GM12878 (cell line): ENCODE measurements at regions not wholly inside any gene's neighbourhood (a gene's known extent, or its start where the extent isn't known, plus 50 kb on each side); places are given as distances from the start of the nearest gene placed in this dataset.

ENCODE experiments used
- ATAC-seq: fragments of 200-7000 bp; cut with Tn5 transposase; 3 replicates; pipeline ENCODE4 v1.9.1; 2020; ENCODE audit warnings: mild to moderate bottlenecking, moderate library complexity
- BruUV-seq: library from RNA; stranded (reverse); fragments of 400-500 nt; replicated peaks from 2 replicates; lab custom pipeline; 2021; lab: Mats Ljungman, UMichigan
- CTCF ChIA-PET: fragments of 300-600 bp; sonication (Branson Sonifier 250); formaldehyde crosslinking; extraction: SDS; loops from one replicate; lab custom pipeline; 2021; ENCODE audit warnings: inconsistent platforms; lab: Yijun Ruan, JAX
- POLR2A ChIA-PET: fragments of 350-600 bp; formaldehyde crosslinking; extraction: SDS; loops from one replicate; lab custom pipeline; 2021; ENCODE audit warnings: inconsistent platforms; lab: Charles Lee
- RAD21 ChIA-PET: fragments of 300-600 bp; sonication (Branson Sonifier 250); formaldehyde crosslinking; loops from one replicate; lab custom pipeline; 2023; ENCODE audit warnings: antibody characterized with exemption; ENCODE audit not compliant: unreplicated experiment; lab: Charles Lee
- SMC1A ChIA-PET: fragments of 300-600 bp; sonication (Branson Sonifier 250); formaldehyde crosslinking; loops from one replicate; lab custom pipeline; 2023; ENCODE audit not compliant: unreplicated experiment, uncharacterized antibody; lab: Charles Lee
- DNase-seq: peaks from one replicate; pipeline ENCODE4 v3.0.0-alpha.2; 2011; ENCODE audit warnings: low read depth, low spot score
- FAIRE-seq: peaks from 3 replicates; lab custom pipeline; 2011; peaks lifted over from hg19 to GRCh38; lab: Jason Lieb, UNC
- H2AFZ ChIP-seq: 2 replicates; pipeline ENCODE4 v1.6.0; 2011; ENCODE audit warnings: low read depth, low read length, control low read depth; ENCODE audit not compliant: control insufficient read depth
- H3K27ac ChIP-seq: 2 replicates; pipeline ENCODE4 v1.5.1; 2011; ENCODE audit warnings: control low read depth; ENCODE audit not compliant: control insufficient read depth, insufficient read depth
- H3K27me3 ChIP-seq, 2 experiments: replicated peaks in 1 of 2; 2 replicates each; pipeline versions ENCODE4 v1.6.0 to v1.6.1; 2011; ENCODE audit warnings: low read length in 1 of 2; ENCODE audit not compliant: control insufficient read depth in 2 of 2, insufficient read depth in 2 of 2
- H3K36me3 ChIP-seq, 2 experiments: 2 replicates each; pipeline ENCODE4 v1.5.1; 2011; ENCODE audit warnings: low read length in 1 of 2; ENCODE audit not compliant: control insufficient read depth in 2 of 2, insufficient read depth in 2 of 2
- H3K4me1 ChIP-seq: 2 replicates; pipeline ENCODE4 v1.6.1; 2011; ENCODE audit warnings: mild to moderate bottlenecking, low read length, moderate library complexity, mixed read lengths; ENCODE audit not compliant: control insufficient read depth, insufficient read depth
- H3K4me2 ChIP-seq: 2 replicates; pipeline ENCODE4 v1.6.0; 2011; ENCODE audit warnings: control low read depth; ENCODE audit not compliant: control insufficient read depth, insufficient read depth
- H3K4me3 ChIP-seq: fragments of 200-600 bp; sonication (generic); 2 replicates; pipeline ENCODE4 v1.5.1; 2016
- H3K79me2 ChIP-seq: 2 replicates; pipeline ENCODE4 v1.6.0; 2011; ENCODE audit warnings: low read length; ENCODE audit not compliant: control insufficient read depth, insufficient read depth
- H3K9ac ChIP-seq: 2 replicates; pipeline ENCODE4 v1.8.0; 2011; ENCODE audit warnings: low read length, control low read depth, mixed read lengths; ENCODE audit not compliant: control insufficient read depth, insufficient read depth
- H3K9me3 ChIP-seq: replicated peaks from 3 replicates; pipeline ENCODE4 v1.5.1; 2011; ENCODE audit warnings: mild to moderate bottlenecking, low read length; ENCODE audit not compliant: control insufficient read depth, insufficient read depth
- H4K20me1 ChIP-seq: 2 replicates; pipeline ENCODE4 v1.6.0; 2011; ENCODE audit not compliant: control insufficient read depth, insufficient read depth
- BHLHE40 ChIP-seq, 2 experiments: fragments of 450-650 bp in 1 of 2; IDR thresholded peaks; 2 replicates each; pipeline ENCODE4 v1.6.1; 2011 to 2017; ENCODE audit warnings: low read depth in 2 of 2, borderline replicate concordance in 1 of 2, improper control_type of control experiment in 1 of 2, low read length in 1 of 2, mild to moderate bottlenecking in 1 of 2
- FOXK2 ChIP-seq: fragments of 450-650 bp; IDR thresholded peaks from 2 replicates; pipeline ENCODE4 v1.6.1; 2017; ENCODE audit warnings: mild to moderate bottlenecking, moderate library complexity
- HCFC1 ChIP-seq: fragments of 150-350 bp; IDR thresholded peaks from 2 replicates; pipeline ENCODE4 v1.6.1; 2014; ENCODE audit warnings: low read length
- HDGF ChIP-seq: fragments of 450-650 bp; IDR thresholded peaks from 2 replicates; pipeline ENCODE4 v1.6.1; 2016; ENCODE audit warnings: antibody characterized with exemption
- MTA2 ChIP-seq: fragments of 450-650 bp; IDR thresholded peaks from 2 replicates; pipeline ENCODE4 v1.6.1; 2016; ENCODE audit warnings: low read depth, mild to moderate bottlenecking, moderate library complexity
- NBN ChIP-seq: fragments of 450-650 bp; IDR thresholded peaks from 2 replicates; pipeline ENCODE4 v1.6.1; 2016
- POLR2AphosphoS5 ChIP-seq: IDR thresholded peaks from 2 replicates; pipeline ENCODE4 v1.6.1; 2011; ENCODE audit warnings: mild to moderate bottlenecking, low read length, inconsistent platforms
- RUNX3 ChIP-seq: IDR thresholded peaks from 2 replicates; pipeline ENCODE4 v1.6.1; 2012; ENCODE audit warnings: low read length, inconsistent platforms
- SPI1 ChIP-seq: IDR thresholded peaks from 2 replicates; pipeline ENCODE4 v1.6.1; 2011; ENCODE audit warnings: low read depth, mild to moderate bottlenecking, low read length, moderate library complexity, borderline replicate concordance; ENCODE audit not compliant: insufficient read depth
- SREBF2 ChIP-seq: IDR thresholded peaks from 2 replicates; pipeline ENCODE4 v1.6.1; 2012; ENCODE audit warnings: mild to moderate bottlenecking, low read length
- ZBED1 ChIP-seq: IDR thresholded peaks from 2 replicates; pipeline ENCODE4 v1.6.1; 2016; ENCODE audit warnings: borderline replicate concordance
- ZZZ3 ChIP-seq: IDR thresholded peaks from 2 replicates; pipeline ENCODE4 v1.6.1; 2011; ENCODE audit warnings: low read depth; ENCODE audit not compliant: control insufficient read depth, insufficient read length
- WGBS: methylation state at CpG from one replicate; pipeline ENCODE4 v1.1.6; 2016; ENCODE audit warnings: low lambda C conversion rate; ENCODE audit not compliant: insufficient replicate concordance, insufficient coverage; ENCODE audit errors: missing lambda C conversion rate; 5-methylcytosine and 5-hydroxymethylcytosine counted together
- in situ Hi-C: fragments of 300-500 bp; cut with MboI; formaldehyde crosslinking; loops from 9 replicates; pipeline ENCODE4 v1.14.3; 2018; ENCODE audit warnings: mixed read lengths
- intact Hi-C: fragments of 100-400 bp; cut with micrococcal nuclease; formaldehyde crosslinking; loops from one replicate; pipeline ENCODE4 v1.14.2; 2022; ENCODE audit not compliant: unreplicated experiment
- TF ChIP-seq, protein P1 (sequence below): IDR thresholded peaks from 2 replicates; pipeline ENCODE4 v1.6.1; 2011; ENCODE audit warnings: borderline replicate concordance, low read depth, mild to moderate bottlenecking, moderate library complexity, mixed read lengths, low read length; ENCODE audit not compliant: insufficient read depth; ENCODE audit errors: extremely low read length

DNA sequence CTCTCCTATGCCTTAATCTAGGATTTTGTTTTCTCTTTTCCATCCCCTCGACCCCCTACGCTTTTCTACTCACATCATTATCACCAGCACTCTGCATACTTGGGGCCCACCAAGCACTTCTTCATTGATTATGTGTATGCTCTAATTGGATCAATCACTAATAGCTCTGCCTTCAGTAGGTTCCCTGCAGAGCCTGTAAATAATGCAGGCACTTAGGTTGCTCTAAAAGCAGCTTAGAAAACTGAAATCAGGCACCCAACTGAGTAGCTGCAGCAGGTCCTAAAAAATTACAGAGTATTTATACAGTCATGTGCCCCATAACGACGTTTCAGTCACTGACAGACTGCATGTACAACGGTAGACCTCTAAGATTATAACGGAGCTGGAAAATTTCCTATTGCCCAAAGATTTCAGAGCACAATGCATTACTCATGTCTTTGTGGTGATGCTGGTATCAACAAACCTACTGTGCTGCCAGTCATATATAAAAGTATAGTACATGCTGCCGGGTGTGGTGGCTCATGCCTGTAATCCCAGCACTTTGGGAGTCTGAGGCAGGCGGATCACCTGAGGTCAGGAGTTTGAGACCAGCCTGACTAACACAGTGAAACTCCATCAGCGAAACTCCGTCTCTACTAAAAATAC, 280.4 kb downstream of the HS3ST3B1 start:
- H3K4me1 ChIP-seq: no peaks in the 10 kb centered on the region
- no TSS peak for BruUV-seq
- ChIA-PET RAD21 (no interaction called here), POLR2A (no interaction called here), SMC1A (no interaction called here), CTCF (no interaction called here)
- TF ChIP-seq HCFC1 (no peak), SPI1 (no peak), FOXK2 (no peak), RUNX3 (no peak), ZZZ3 (no peak), HDGF (no peak), NBN (no peak), ZBED1 (no peak), POLR2AphosphoS5 (no peak), SREBF2 (no peak), MTA2 (no peak), BHLHE40 (IDR thresholded peaks at IDR 0.05; ENCODE audit: borderline replicate concordance in 1 of 2, low read depth in 2 of 2, low read length in 1 of 2) (no peak)
- TF ChIP-seq, protein P1, sequence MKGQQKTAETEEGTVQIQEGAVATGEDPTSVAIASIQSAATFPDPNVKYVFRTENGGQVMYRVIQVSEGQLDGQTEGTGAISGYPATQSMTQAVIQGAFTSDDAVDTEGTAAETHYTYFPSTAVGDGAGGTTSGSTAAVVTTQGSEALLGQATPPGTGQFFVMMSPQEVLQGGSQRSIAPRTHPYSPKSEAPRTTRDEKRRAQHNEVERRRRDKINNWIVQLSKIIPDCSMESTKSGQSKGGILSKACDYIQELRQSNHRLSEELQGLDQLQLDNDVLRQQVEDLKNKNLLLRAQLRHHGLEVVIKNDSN: no peak
- H3K4me3 ChIP-seq: no peak overlapping the region
- H4K20me1 ChIP-seq: no peaks in the 10 kb centered on the region
- 42% methylated on average over 10 of the region's 10 CpGs for WGBS
- H3K36me3 ChIP-seq: no peaks in the 10 kb centered on the region
- H3K4me2 ChIP-seq: no peak overlapping the region
- no peaks in the 10 kb centered on the region for H3K79me2 ChIP-seq
- H3K9me3 ChIP-seq: no peaks in the 10 kb centered on the region; the same call in 2 of the 3 replicates
- ATAC-seq (no peak), FAIRE-seq (no peak), DNase-seq (no peak)
- H3K27ac ChIP-seq: no peak overlapping the region
- no peak overlapping the region for H2AFZ ChIP-seq
- no peaks in the 10 kb centered on the region for H3K27me3 ChIP-seq
- in situ Hi-C loops (no loop called here), intact Hi-C loops (no loop called here)
- no peak overlapping the region for H3K9ac ChIP-seq
